Calu3 (cell line): ENCODE measurements at regions not wholly inside any gene's neighbourhood (a gene's known extent, or its start where the extent isn't known, plus 50 kb on each side); places are given as distances from the start of the nearest gene placed in this dataset.

Experiments used
- BruUV-seq: library from RNA; stranded (reverse); fragments of 400-500 nt; replicated peaks from 2 replicates; lab custom pipeline; 2021; lab: Mats Ljungman, UMichigan
- CTCF ChIA-PET: fragments of 300-600 bp; sonication (Branson Sonifier 250); formaldehyde crosslinking; loops from one replicate; lab custom pipeline; 2022; ENCODE audit warnings: antibody characterized with exemption; lab: Charles Lee
- DNase-seq: peaks from one replicate; pipeline ENCODE4 v3.0.0; 2022
- H3K27ac Mint-ChIP-seq: one replicate; pipeline ENCODE4 v1.8.0; 2022; ENCODE audit warnings: mixed read lengths; ENCODE audit not compliant: unreplicated experiment
- H3K27me3 Mint-ChIP-seq: one replicate; pipeline ENCODE4 v1.8.0; 2022; ENCODE audit warnings: mixed read lengths; ENCODE audit not compliant: unreplicated experiment
- H3K36me3 Mint-ChIP-seq: one replicate; pipeline ENCODE4 v1.8.0; 2022; ENCODE audit warnings: mild to moderate bottlenecking, moderate library complexity, mixed read lengths; ENCODE audit not compliant: insufficient read depth, unreplicated experiment
- H3K4me1 Mint-ChIP-seq: one replicate; pipeline ENCODE4 v1.8.0; 2022; ENCODE audit warnings: mild to moderate bottlenecking, low read depth, mixed read lengths; ENCODE audit not compliant: unreplicated experiment
- H3K4me3 Mint-ChIP-seq: one replicate; pipeline ENCODE4 v1.8.0; 2022; ENCODE audit warnings: mild to moderate bottlenecking, low read depth, moderate library complexity, mixed read lengths; ENCODE audit not compliant: unreplicated experiment
- H3K9me3 Mint-ChIP-seq: one replicate; pipeline ENCODE4 v1.8.0; 2022; ENCODE audit warnings: low read depth, mixed read lengths; ENCODE audit not compliant: unreplicated experiment
- CTCF ChIP-seq: fragments of 200-600 bp; IDR thresholded peaks from one replicate; pipeline ENCODE4 v1.8.0; 2022; ENCODE audit warnings: antibody characterized with exemption; ENCODE audit not compliant: unreplicated experiment
- intact Hi-C: fragments of 100-400 bp; cut with micrococcal nuclease; formaldehyde crosslinking; loops from one replicate; pipeline ENCODE4 v1.10.0; 2022; ENCODE audit not compliant: unreplicated experiment

DNA sequence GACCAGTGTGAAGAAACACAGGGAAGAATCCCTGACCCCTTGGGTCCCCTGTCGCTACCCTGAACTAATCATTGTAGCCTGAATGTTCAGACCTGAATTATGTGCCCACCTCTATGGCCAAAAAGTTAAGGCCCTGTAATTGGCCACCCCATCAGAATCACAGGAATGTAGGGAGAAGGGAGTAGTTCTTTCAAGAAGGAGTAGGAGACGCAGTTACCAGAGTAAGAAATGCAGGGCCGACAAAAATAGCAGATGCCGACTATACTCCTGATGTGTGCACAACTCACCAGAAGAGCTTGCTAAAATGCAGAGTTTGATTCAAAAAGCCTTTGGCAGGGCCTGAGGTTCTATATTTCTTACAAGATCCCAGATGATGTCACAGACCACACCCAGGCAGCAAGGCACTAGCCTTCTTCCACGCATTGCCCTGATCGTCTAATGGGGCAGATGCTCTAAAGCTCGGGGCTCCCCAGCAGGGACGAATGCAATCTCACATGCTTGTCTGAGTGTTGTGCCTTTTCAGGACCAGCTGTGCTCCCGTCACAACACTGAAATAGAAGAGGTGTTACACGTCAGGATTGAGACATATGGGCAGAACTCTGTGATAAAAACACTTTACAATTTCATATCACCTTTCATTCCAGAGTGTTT is 161.0 kb upstream of the FAM241A start:
- Mint-ChIP-seq H3K36me3 (no peaks in the 10 kb centered on the region), H3K4me1 (no peaks in the 10 kb centered on the region), H3K9me3 (no peaks in the 10 kb centered on the region), H3K4me3 (no peak overlapping the region), H3K27me3 (no peaks in the 10 kb centered on the region), H3K27ac (no peak overlapping the region)
- no peak for DNase-seq
- no TSS peak for BruUV-seq
- TF ChIP-seq CTCF: no peak
- CTCF ChIA-PET: no interaction called here
- intact Hi-C loops: no loop called here

- TF ChIP-seq CTCF: no peak
- DNase-seq: no peak
- CTCF ChIA-PET: no interaction called here
- H3K4me3 Mint-ChIP-seq: no peak overlapping the region
- H3K9me3 Mint-ChIP-seq: no peaks in the 10 kb centered on the region
- H3K36me3 Mint-ChIP-seq: no peaks in the 10 kb centered on the region
- intact Hi-C loops: no loop called here
- no peaks in the 10 kb centered on the region for H3K27me3 Mint-ChIP-seq
- no TSS peak for BruUV-seq
- no peak overlapping the region for H3K27ac Mint-ChIP-seq
- H3K4me1 Mint-ChIP-seq: no peaks in the 10 kb centered on the region
Measured at GRCh38 chr4:111985426-111985825, 159.8 kb upstream of the FAM241A start.

DNA sequence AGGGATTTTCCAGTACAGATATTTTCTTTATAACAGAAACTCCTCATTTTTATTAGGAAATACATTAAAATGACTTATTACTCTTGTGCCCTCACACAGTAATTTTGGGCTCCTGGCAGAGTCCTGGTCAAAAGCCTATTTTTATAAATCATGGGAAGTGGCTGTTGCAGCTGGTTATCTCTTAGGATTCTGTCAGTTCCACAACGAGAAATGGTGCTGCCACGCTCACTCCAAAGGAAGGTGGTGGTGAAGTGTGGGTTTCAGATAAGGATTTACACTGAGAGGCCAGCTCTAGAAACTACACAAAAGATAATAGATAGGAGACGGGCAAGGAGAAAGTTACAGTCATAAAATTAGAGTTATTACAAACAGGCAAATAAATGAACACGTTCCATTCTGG is 159.2 kb upstream of the FAM241A start:
- Mint-ChIP-seq H3K36me3 (no peaks in the 10 kb centered on the region), H3K4me3 (no peak overlapping the region), H3K4me1 (no peaks in the 10 kb centered on the region), H3K9me3 (no peaks in the 10 kb centered on the region), H3K27me3 (no peaks in the 10 kb centered on the region), H3K27ac (no peak overlapping the region)
- CTCF ChIA-PET: no interaction called here
- no peak for TF ChIP-seq CTCF
- DNase-seq: no peak
- intact Hi-C loops: no loop called here
- no TSS peak for BruUV-seq

DNA sequence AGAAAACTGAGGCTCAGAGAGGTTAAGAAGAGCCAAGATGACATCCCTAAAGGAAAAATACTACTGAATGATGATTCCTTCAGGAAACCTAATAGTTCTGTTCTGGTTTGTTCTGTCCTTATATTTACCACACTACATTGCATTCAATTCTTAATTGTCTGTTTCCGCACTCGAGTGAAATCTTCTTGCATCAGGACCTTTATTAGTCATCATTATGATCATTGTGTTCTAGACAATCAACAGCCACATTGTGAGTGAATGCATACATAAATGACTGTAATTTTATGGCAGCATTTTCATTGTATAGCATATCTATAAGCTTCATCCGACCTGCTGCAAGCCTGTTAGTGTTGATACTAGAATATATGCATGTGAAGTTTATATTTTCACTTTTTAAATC is 156.7 kb upstream of the FAM241A start:
- DNase-seq: no peak
- H3K27me3 Mint-ChIP-seq: no peaks in the 10 kb centered on the region
- CTCF ChIA-PET: no interaction called here
- no peaks in the 10 kb centered on the region for H3K9me3 Mint-ChIP-seq
- H3K36me3 Mint-ChIP-seq: no peaks in the 10 kb centered on the region
- no peak overlapping the region for H3K27ac Mint-ChIP-seq
- no peak for TF ChIP-seq CTCF
- intact Hi-C loops: no loop called here
- no TSS peak for BruUV-seq
- no peak overlapping the region for H3K4me3 Mint-ChIP-seq
- H3K4me1 Mint-ChIP-seq: peaks cover 9% of the 10 kb centered on the region
